Heart right ventricle (tissue), 16 donors: ENCODE measurements at regions not wholly inside any gene's neighbourhood (a gene's known extent, or its start where the extent isn't known, plus 50 kb on each side); places are given as distances from the start of the nearest gene placed in this dataset.

Source experiments
- ATAC-seq, 8 donors: fragments of 200-7000 bp; cut with Tn5 transposase; one replicate each; pipeline ENCODE4 v1.9.1; 2020; ENCODE audit warnings: mild to moderate bottlenecking in 8 of 8, moderate library complexity in 8 of 8, moderate number of reproducible peaks in 1 of 8
- DNase-seq, 2 donors: peaks; one replicate each; pipeline ENCODE4 v3.0.0-alpha.2; 2020
- H3K27ac ChIP-seq, 10 donors: fragments of 200-600 bp; sonication (generic) in 2 of 10; one replicate each; pipeline versions ENCODE4 v1.5.0 to v1.8.0; 2020 to 2022; ENCODE audit warnings: mild to moderate bottlenecking in 3 of 10
- H3K27me3 ChIP-seq, 7 donors: fragments of 200-600 bp; one replicate each; pipeline ENCODE4 v1.8.0; 2021 to 2022; ENCODE audit warnings: mild to moderate bottlenecking in 2 of 7
- H3K36me3 ChIP-seq, 9 donors: fragments of 200-600 bp; sonication (generic) in 1 of 9; one replicate each; pipeline versions ENCODE4 v1.5.0 to v1.8.0; 2020 to 2022; ENCODE audit warnings: mild to moderate bottlenecking in 2 of 9
- H3K4me1 ChIP-seq, 9 donors: fragments of 200-600 bp; sonication (generic) in 1 of 9; one replicate each; pipeline versions ENCODE4 v1.5.0 to v1.8.0; 2020 to 2022; ENCODE audit warnings: mild to moderate bottlenecking in 4 of 9
- H3K4me3 ChIP-seq, 10 donors: fragments of 200-600 bp; sonication (generic) in 2 of 10; one replicate each; pipeline versions ENCODE4 v1.5.0 to v1.8.0; 2020 to 2022; ENCODE audit warnings: mild to moderate bottlenecking in 7 of 10, moderate library complexity in 2 of 10
- H3K9me3 ChIP-seq, 11 donors: fragments of 200-600 bp in 10 of 11; sonication (generic) in 2 of 11; one replicate each; pipeline versions ENCODE4 v1.5.0 to v1.8.0; 2013 to 2022; ENCODE audit warnings: mild to moderate bottlenecking in 2 of 11, control low read depth in 1 of 11, moderate library complexity in 1 of 11
- CTCF ChIP-seq, 9 donors: fragments of 200-600 bp; sonication (generic) in 2 of 9; IDR thresholded peaks; one replicate each; pipeline versions ENCODE4 v1.5.0 to v1.8.0; 2021 to 2022; ENCODE audit warnings: antibody characterized with exemption in 9 of 9, mild to moderate bottlenecking in 5 of 9, moderate library complexity in 1 of 9
- WGBS, 2 donors: extraction: QIAGEN DNeasy Blood & Tissue Kit; methylation state at CpG; one replicate each; pipeline ENCODE4 v1.1.7; 2013; ENCODE audit warnings: inconsistent platforms in 1 of 2; 5-methylcytosine and 5-hydroxymethylcytosine counted together
- intact Hi-C, 10 donors: fragments of 100-400 bp; cut with DNase I; formaldehyde crosslinking; loops; one replicate each; pipeline versions ENCODE4 v1.11.1 to v1.14.2; 2022
- donor health status: Arrhythmogenic right ventricular cardiomyopathy.
- donor health status: ischemic (EF 13 %, LVEDD 7.1; RV severe dilation, severe dysfunction).
- donor health status: healthy with polysubstance abuse.
- donor health status: DM: no; HTN: yes; CAD: no.
- donor health status: DM: no; HTN: no; CAD: no.
- donor health status: ischemic (EF 25% LVEDD 6.9; RV normal size, moderate dysfunction).
- donor health status: ischemic (EF 25% LVEDD 5.7; RV mildly dilated, moderate dysfunction).
- donor health status: healthy.
- donor health status: DM: yes; HTN: yes; CAD: no.
- donor health status: Ischemic cardiomyopathy.
- donor health status: ischemic (EF 35%, LVEDD 5.7; RV mildly dilated, moderate dysfunction).
- donor health status: nonischemic (EF 11% LVEDD 7.7; RV severe dilation, severe dysfunction).
- donor health status: DM: yes; HTN: yes; CAD: no.
- donor health status: PGD.
- donor health status: ischemic (EF 29% LVEDD 5.4; RV normal size, mild dysfunction).
- donor health status: nonischemic (EF 23%, LVEDD 6.1; RV moderate dilation, normal function).

DNA sequence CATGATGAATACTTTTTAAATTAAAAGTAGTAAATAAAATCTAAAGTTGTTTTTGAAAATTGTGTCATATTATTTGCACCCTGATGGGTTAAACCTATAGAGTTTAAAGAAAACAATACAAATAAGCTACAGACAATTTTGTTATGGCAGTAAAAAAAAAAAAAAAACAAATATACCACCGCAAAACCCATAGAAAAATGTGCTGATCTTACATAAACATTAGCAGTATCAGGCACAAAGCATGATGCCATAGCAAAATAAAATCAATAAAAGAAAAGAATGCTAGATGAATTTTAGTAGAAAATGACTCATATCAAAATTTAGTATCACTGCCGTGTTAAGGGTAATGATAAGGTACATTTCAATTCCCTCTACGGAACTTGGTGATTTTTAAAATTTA lies 826.0 kb downstream of the SLITRK1 start:
- 93 to 94% methylated on average over 3 of the region's 3 CpGs for WGBS, 2 donors
- no peak for ATAC-seq
- no peak for DNase-seq
- Histone ChIP-seq H3K27ac (no peak overlapping the region), H3K36me3 (no peaks in the 10 kb centered on the region), H3K4me1 (no peaks in the 10 kb centered on the region), H3K27me3 (no peaks in the 10 kb centered on the region), H3K4me3 (no peak overlapping the region), H3K9me3 (no peaks in the 10 kb centered on the region)
- TF ChIP-seq CTCF (IDR thresholded peaks at IDR 0.05) = no peak
- intact Hi-C loops = no loop called here

DNA sequence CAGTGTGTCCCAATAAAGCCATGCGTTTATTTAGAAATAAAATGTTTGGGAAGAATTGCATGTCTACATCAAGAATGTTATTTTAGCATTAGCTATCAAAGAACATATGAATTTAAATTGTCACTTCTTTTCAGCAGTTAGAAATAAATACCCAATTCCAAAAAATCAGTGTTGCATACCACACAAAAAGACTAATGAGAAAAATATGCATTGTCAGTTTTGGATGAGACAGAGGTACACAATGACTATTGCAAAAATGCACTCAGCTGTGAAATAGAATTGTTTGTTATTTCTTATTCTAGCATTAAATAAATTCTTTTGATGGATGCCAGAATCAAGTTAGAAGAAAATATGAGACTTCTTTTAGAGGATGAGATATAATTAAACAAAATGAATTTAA lies 833.9 kb downstream of the SLITRK1 start:
- peaks cover 0 to 8% (median 0%) of the 10 kb centered on the region in 11 donors for H3K9me3 ChIP-seq
- H3K27me3 ChIP-seq = no peaks in the 10 kb centered on the region
- 83 to 85% methylated on average over 1 of the region's 1 CpG for WGBS, 2 donors
- DNase-seq (no peak), ATAC-seq (no peak)
- no peak overlapping the region for H3K27ac ChIP-seq
- intact Hi-C loops = no loop called here
- H3K36me3 ChIP-seq = no peaks in the 10 kb centered on the region
- no peaks in the 10 kb centered on the region for H3K4me1 ChIP-seq
- H3K4me3 ChIP-seq = no peak overlapping the region
- no peak for TF ChIP-seq CTCF (IDR thresholded peaks at IDR 0.05)

GRCh38 chr13:83024955-83025594 lies 857.2 kb downstream of the SLITRK1 start:
- TF ChIP-seq CTCF (IDR thresholded peaks at IDR 0.05) = no peak
- Histone ChIP-seq H3K4me1 (no peaks in the 10 kb centered on the region), H3K36me3 (no peaks in the 10 kb centered on the region), H3K4me3 (no peak overlapping the region), H3K27me3 (no peaks in the 10 kb centered on the region), H3K27ac (no peak overlapping the region), H3K9me3 (peaks cover 0 to 23% (median 0%) of the 10 kb centered on the region in 11 donors)
- no peak for ATAC-seq
- 83 to 96% methylated on average over 1 of the region's 1 CpG for WGBS, 2 donors
- no peak for DNase-seq
- intact Hi-C loops = no loop called here

- WGBS, 2 donors = 80 to 88% methylated on average over 1 of the region's 1 CpG
- intact Hi-C loops = no loop called here
- ATAC-seq (no peak), DNase-seq (no peak)
- no peaks in the 10 kb centered on the region for H3K4me1 ChIP-seq
- no peaks in the 10 kb centered on the region for H3K36me3 ChIP-seq
- no peak overlapping the region for H3K27ac ChIP-seq
- H3K27me3 ChIP-seq = no peaks in the 10 kb centered on the region
- no peak for TF ChIP-seq CTCF (IDR thresholded peaks at IDR 0.05)
- no peak overlapping the region for H3K4me3 ChIP-seq
- peaks cover 0 to 23% (median 0%) of the 10 kb centered on the region in 11 donors for H3K9me3 ChIP-seq
Observed at GRCh38 chr13:83024232-83024631, 858.0 kb downstream of the SLITRK1 start.
